Skeletal muscle tissue (tissue), 3 donors: ENCODE measurements at regions not wholly inside any gene's neighbourhood (a gene's known extent, or its start where the extent isn't known, plus 50 kb on each side); places are given as distances from the start of the nearest gene placed in this dataset.
"Not testable (repeated sequence)": the region's sequence is repeated elsewhere in the genome, so short reads cannot be mapped to it uniquely, and the experiment has no call there.

ENCODE experiments used
- H3K27ac ChIP-seq: one replicate; pipeline ENCODE4 v1.7.0; 2013; ENCODE audit warnings: mild to moderate bottlenecking, low read depth, low read length, inconsistent platforms
- H3K27me3 ChIP-seq, 3 donors: one replicate each; pipeline ENCODE4 v1.7.0; 2013; ENCODE audit warnings: low read length in 3 of 3; ENCODE audit not compliant: control insufficient read depth in 3 of 3, insufficient read depth in 3 of 3
- H3K36me3 ChIP-seq, 3 donors: one replicate each; pipeline ENCODE4 v1.7.0; 2013; ENCODE audit warnings: low read length in 3 of 3; ENCODE audit not compliant: control insufficient read depth in 3 of 3, insufficient read depth in 3 of 3
- H3K4me1 ChIP-seq, 3 donors: one replicate each; pipeline ENCODE4 v1.7.0; 2013; ENCODE audit warnings: low read length in 3 of 3, mild to moderate bottlenecking in 3 of 3; ENCODE audit not compliant: control insufficient read depth in 3 of 3, insufficient read depth in 3 of 3
- H3K4me3 ChIP-seq, 3 donors: one replicate each; pipeline ENCODE4 v1.7.0; 2013; ENCODE audit warnings: low read length in 3 of 3
- H3K9ac ChIP-seq, 3 donors: one replicate each; pipeline ENCODE4 v1.7.0; 2013; ENCODE audit warnings: low read length in 3 of 3, mild to moderate bottlenecking in 3 of 3, moderate library complexity in 2 of 3, low read depth in 1 of 3
- H3K9me3 ChIP-seq, 3 donors: one replicate each; pipeline ENCODE4 v1.7.0; 2013; ENCODE audit warnings: low read length in 3 of 3; ENCODE audit not compliant: control insufficient read depth in 3 of 3
- donor health status: Osteomylitis.

DNA sequence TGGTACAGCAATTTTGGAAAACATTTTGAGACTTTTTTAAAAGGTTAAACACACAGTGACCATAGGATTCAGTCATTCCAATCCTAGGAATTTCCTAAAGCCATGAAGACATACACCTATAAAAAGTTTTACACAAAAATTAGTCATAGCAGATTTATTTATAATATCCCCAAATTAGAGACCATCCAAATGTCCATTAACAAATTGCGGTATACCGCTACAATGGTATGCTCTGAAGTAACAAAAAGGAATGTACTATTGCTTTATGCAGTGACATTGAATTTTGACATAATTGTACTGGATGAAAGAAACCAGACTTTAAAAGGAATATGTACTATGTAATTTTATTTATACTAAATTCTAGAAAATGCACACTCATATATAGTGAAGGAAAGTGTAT lies 362.8 kb downstream of the HGF start:
- Histone ChIP-seq H3K27me3 (no peaks in the 10 kb centered on the region), H3K9ac (no peak overlapping the region), H3K4me1 (no peaks in the 10 kb centered on the region), H3K36me3 (no peaks in the 10 kb centered on the region), H3K9me3 (no peaks in the 10 kb centered on the region), H3K4me3 (no peak overlapping the region), H3K27ac (no peak overlapping the region)

DNA sequence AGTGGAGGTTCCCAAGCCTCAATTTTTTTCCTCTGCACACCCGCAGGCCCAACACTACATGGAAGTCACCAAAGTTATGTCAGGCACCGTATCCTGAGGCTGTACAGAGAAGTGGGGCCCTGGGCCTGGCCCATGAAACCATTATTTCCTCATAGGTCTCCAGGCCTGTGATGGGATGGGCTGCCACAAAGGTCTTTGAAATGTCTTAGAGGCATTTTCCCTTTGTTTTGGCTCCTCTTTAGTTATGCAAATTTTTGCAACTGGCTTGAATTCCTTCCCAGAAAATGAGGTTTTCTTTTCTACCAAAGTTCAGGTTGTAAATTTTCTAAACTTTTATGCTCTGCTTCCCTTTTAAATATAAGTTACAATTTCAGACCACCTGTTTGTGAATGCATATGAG lies 365.2 kb downstream of the HGF start:
- Histone ChIP-seq H3K4me1 (no peaks in the 10 kb centered on the region), H3K27ac (no peak overlapping the region), H3K9ac (no peak overlapping the region), H3K9me3 (no peaks in the 10 kb centered on the region), H3K36me3 (no peaks in the 10 kb centered on the region), H3K4me3 (no peak overlapping the region), H3K27me3 (no peaks in the 10 kb centered on the region)

DNA sequence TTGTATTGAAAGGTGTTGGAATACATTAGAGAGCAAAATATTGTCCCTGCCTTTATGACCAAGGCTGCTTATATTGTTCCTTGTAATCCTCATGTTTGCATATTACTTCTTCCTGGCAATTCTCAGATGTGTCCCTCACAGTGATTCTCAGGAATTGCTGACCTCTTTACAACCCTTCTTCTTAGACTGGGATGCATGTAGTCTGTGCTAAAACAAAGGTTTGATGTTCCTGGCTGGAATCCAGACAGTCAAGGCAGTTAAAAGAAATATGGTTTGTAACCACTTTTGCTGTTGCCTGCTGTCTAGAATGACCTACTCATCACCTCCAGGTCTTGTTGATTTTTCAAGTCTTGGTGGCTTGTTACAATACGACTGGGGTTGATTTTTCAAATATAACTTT lies 367.6 kb downstream of the HGF start:
- H3K9me3 ChIP-seq: no peaks in the 10 kb centered on the region
- no peaks in the 10 kb centered on the region for H3K4me1 ChIP-seq
- H3K27ac ChIP-seq: no peak overlapping the region
- H3K4me3 ChIP-seq: no peak overlapping the region
- no peak overlapping the region for H3K9ac ChIP-seq
- H3K27me3 ChIP-seq: no peaks in the 10 kb centered on the region
- no peaks in the 10 kb centered on the region for H3K36me3 ChIP-seq

DNA sequence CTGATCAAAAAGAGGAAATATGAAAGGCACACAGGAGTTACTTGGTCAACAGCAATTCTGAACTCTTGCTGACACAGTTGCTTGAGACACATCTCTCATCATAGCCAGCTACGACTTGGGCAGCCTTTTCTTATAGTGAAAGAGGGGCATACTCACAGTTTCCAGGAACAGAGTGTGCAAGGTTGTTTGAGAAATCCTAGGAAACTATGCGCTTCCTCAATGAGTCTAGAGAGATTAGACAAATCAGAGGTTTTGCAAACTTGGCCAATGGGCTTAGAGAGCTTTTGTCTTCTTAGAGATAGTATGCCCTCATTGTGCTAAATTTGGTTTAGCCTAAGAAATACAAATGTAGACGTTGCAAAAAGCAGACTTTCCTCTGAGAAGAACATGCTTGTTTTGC lies 370.4 kb downstream of the HGF start:
- Histone ChIP-seq H3K4me1 (no peaks in the 10 kb centered on the region), H3K36me3 (no peaks in the 10 kb centered on the region), H3K27me3 (no peaks in the 10 kb centered on the region), H3K9me3 (no peaks in the 10 kb centered on the region), H3K27ac (no peak overlapping the region), H3K9ac (no peak overlapping the region), H3K4me3 (no peak overlapping the region)

DNA sequence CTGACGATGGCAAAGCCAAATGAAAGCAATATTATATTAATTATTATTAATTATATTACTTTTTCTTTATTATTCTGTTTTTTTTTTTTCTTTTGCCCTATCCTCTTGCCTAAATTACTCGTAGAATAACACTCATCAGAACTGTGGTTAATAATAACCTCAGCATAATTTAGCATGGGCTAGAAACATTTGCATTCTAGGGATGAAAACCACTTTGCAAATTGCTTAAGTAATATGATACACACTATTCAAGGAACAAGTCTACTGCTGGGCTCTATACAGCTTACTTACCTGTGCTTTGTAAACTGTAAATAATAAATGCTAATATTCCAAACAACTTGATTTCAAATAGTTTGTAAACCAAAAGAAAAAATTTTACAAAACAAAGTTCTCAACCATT lies 375.8 kb downstream of the HGF start:
- Histone ChIP-seq H3K9ac (no peak overlapping the region), H3K9me3 (no peaks in the 10 kb centered on the region), H3K4me1 (no peaks in the 10 kb centered on the region), H3K27ac (no peak overlapping the region), H3K36me3 (no peaks in the 10 kb centered on the region), H3K27me3 (no peaks in the 10 kb centered on the region), H3K4me3 (no peak overlapping the region)

DNA sequence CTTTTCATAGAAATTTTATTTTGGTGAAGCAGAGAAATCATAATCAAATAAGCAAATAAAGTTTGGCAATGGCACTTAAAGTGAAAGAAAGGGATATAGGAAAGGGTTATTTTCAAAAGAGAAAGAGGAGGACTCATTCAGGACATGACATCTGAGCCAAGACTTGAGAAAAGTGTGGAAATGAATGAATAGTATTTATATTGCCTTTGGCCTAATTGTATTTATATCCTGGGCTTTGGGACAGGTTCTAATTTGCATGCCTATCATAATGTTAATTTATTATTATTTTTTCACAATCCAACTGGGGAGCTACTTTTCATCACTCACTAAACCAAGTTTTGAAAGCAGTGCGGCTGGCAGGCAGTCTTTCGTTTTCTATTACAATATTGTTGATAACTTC lies 376.8 kb downstream of the HGF start:
- Histone ChIP-seq H3K4me1 (no peaks in the 10 kb centered on the region), H3K4me3 (no peak overlapping the region), H3K27ac (no peak overlapping the region), H3K9me3 (no peaks in the 10 kb centered on the region), H3K27me3 (no peaks in the 10 kb centered on the region), H3K36me3 (no peaks in the 10 kb centered on the region), H3K9ac (no peak overlapping the region)

DNA sequence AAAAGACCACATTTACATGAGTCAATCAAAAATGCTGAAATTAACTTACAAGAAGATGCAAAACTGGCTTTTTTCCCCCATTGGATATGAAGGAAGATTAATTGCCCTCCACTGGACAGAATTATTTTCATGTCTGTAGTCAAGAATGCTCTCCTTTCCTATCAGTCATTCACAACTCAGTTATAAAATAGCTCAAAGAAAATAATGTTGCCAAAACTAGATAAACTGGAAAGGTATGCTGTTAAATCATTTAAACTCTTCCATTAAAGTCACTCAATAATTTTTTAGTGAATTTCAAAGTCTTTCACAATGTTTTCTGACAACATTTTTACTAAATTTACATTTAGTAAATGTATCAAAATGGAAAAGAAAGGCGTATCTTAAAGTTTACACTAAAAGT lies 384.5 kb downstream of the HGF start:
- no peak overlapping the region for H3K27ac ChIP-seq

DNA sequence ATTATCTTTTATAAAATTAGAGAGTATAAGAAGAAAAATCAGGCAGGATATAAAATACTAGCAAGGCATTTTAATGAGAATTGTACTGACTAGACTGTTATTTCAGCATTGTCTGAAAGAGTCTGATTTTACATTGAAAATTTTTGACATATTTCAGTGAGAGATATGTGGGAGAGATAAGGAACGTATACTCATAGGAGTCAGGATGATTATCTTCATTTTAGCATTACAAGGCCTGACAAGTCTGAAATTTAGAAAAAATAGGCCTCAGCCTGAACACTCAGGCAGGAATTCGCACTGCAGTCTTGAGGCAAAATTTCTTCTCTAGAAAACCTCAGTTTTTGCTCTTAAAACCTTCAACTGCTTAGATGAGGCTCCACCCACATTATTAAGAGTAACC lies 386.0 kb downstream of the HGF start:
- Histone ChIP-seq H3K36me3 (no peaks in the 10 kb centered on the region), H3K9ac (no peak overlapping the region), H3K4me1 (no peaks in the 10 kb centered on the region), H3K27ac (no peak overlapping the region), H3K27me3 (no peaks in the 10 kb centered on the region), H3K4me3 (no peak overlapping the region), H3K9me3 (no peaks in the 10 kb centered on the region)

More for the DNA sequence above, 384.5 kb downstream of the HGF start:
- Histone ChIP-seq H3K9me3 (no peaks in the 10 kb centered on the region), H3K4me3 (no peak overlapping the region), H3K36me3 (no peaks in the 10 kb centered on the region), H3K27me3 (no peaks in the 10 kb centered on the region), H3K4me1 (no peaks in the 10 kb centered on the region), H3K9ac (no peak overlapping the region)

DNA sequence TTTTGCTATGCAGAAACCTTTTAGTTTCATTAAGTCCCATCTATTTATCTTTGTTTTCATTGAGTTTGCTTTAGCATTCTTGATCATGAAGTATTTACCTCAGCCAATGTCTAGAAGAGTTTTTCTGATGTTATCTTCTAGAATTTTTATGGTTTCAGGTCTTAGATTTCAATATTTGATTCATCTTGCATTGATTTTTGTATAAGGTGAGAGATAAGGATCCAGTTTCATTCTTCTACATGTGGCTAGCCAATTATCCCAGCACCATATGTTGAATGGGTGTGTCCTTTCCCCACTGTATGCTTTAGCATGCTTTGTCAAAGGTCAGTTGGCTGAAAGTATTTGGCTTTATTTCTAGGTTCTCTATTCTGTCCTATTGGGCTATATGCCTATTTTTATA lies 395.2 kb downstream of the HGF start:
- not testable (repeated sequence) for H3K4me3 ChIP-seq

DNA sequence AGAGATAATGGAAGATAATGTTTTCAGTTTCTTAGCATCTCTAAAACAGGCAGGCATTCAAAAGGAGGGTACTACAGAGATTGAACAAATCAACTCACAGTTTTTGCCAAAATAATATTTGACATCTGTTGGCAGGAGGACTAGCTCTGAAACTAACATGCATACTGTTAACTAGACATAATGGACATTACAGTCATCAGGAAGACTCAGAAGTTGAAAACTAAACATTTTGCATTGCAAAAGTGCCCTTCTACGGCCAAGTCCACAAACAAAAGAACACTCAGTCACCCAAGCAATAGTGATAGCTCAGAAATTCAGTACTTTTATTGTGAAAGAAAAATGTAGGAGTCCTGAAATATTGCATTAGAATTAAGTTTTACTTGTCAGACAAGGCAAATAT lies 399.0 kb downstream of the HGF start:
- no peaks in the 10 kb centered on the region for H3K4me1 ChIP-seq
- H3K27ac ChIP-seq: no peak overlapping the region
- H3K4me3 ChIP-seq: no peak overlapping the region
- no peak overlapping the region for H3K9ac ChIP-seq
- H3K9me3 ChIP-seq: no peaks in the 10 kb centered on the region
- no peaks in the 10 kb centered on the region for H3K36me3 ChIP-seq
- no peaks in the 10 kb centered on the region for H3K27me3 ChIP-seq

More for the DNA sequence above, 395.2 kb downstream of the HGF start:
- H3K27me3 ChIP-seq, H3K36me3 ChIP-seq, H3K9ac ChIP-seq, H3K4me1 ChIP-seq, H3K9me3 ChIP-seq, H3K27ac ChIP-seq: not testable (repeated sequence)

DNA sequence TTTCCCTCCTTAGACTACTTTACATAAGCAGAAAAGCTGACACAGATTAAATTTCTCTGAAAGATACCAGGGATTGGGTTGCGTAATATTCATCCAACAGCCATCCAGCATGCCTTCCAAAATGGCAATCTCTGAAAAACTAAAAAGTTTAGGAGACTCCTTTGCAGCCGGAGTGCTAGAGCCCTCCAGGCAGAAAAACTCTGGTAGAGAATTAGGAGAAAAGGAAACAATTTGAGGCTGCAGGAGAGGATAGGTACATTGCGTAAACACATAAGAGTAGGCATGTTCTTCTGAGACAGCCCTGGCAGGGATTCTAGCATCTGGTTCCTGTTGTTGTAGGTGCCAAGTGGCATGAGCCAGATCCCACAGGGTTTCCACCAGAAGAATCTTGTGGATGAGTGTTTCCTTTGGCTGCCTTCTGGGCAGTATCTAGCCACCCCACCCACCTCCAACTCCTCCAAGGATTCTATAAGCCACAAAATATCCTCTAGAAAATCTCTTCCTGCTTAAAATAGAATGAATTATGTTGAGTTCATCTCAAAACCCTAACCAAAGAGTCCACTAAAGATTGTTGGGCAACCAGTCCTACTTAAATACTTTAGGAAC lies 402.4 kb downstream of the HGF start:
- H3K27me3 ChIP-seq: no peaks in the 10 kb centered on the region
- no peaks in the 10 kb centered on the region for H3K36me3 ChIP-seq
- H3K4me3 ChIP-seq: no peak overlapping the region
- no peak overlapping the region for H3K9ac ChIP-seq
- no peaks in the 10 kb centered on the region for H3K9me3 ChIP-seq
- H3K4me1 ChIP-seq: no peaks in the 10 kb centered on the region
- H3K27ac ChIP-seq: no peak overlapping the region
